SK-N-SH (cell line): ENCODE measurements at regions not wholly inside any gene's neighbourhood (a gene's known extent, or its start where the extent isn't known, plus 50 kb on each side); places are given as distances from the start of the nearest gene placed in this dataset.
"Not testable (repeated sequence)": the region's sequence is repeated elsewhere in the genome, so short reads cannot be mapped to it uniquely, and the experiment has no call there.

ENCODE experiments used
- CTCF ChIA-PET: fragments of 300-600, 350-600 bp; formaldehyde crosslinking; extraction: SDS; loops from one replicate; lab custom pipeline; 2021; lab: Yijun Ruan, JAX
- POLR2A ChIA-PET: fragments of 350-600 bp; sonication (Branson Sonifier 250); formaldehyde crosslinking; extraction: SDS; loops from one replicate; lab custom pipeline; 2020; ENCODE audit warnings: antibody characterized with exemption, inconsistent platforms; lab: Yijun Ruan, JAX
- DNase-seq: peaks from one replicate; pipeline ENCODE4 v3.0.0; 2012
- H2AFZ ChIP-seq: fragments of 200-600 bp; sonication (generic); 2 replicates; pipeline ENCODE4 v1.8.1; 2016; ENCODE audit warnings: antibody characterized with exemption, mild to moderate bottlenecking, low read depth
- H3F3A ChIP-seq: fragments of 200-600 bp; sonication (generic); replicated peaks from 2 replicates; pipeline ENCODE3; 2016; ENCODE audit warnings: antibody characterized with exemption, mild to moderate bottlenecking; ENCODE audit not compliant: insufficient read depth
- H3K27ac ChIP-seq, 2 experiments: fragments of 200-500 bp in 1 of 2; fragments of 200-600 bp in 1 of 2; sonication (Bioruptor generic) in 1 of 2; sonication (generic), shearing (Covaris generic) in 1 of 2; 2 replicates each; pipeline versions ENCODE4 v1.5.1 to v1.6.1; 2014 to 2016; ENCODE audit warnings: low read depth in 2 of 2, inconsistent platforms in 1 of 2, low read length in 1 of 2, mild to moderate bottlenecking in 1 of 2, mixed read lengths in 1 of 2
- H3K27me3 ChIP-seq: fragments of 200-600 bp; sonication (generic), shearing (Covaris generic); 2 replicates; pipeline ENCODE4 v1.6.1; 2016; ENCODE audit warnings: mixed run types; ENCODE audit not compliant: insufficient read depth
- H3K36me3 ChIP-seq, 2 experiments: fragments of 200-500 bp in 1 of 2; fragments of 200-600 bp in 1 of 2; sonication (Bioruptor generic) in 1 of 2; sonication (generic) in 1 of 2; replicated peaks in 1 of 2; 2 replicates each; pipeline versions ENCODE3 to v1.5.1; 2014 to 2016; ENCODE audit warnings: low read length in 1 of 2, mild to moderate bottlenecking in 1 of 2; ENCODE audit not compliant: insufficient read depth in 2 of 2, control insufficient read depth in 1 of 2
- H3K4me1 ChIP-seq, 2 experiments: fragments of 200-500 bp in 1 of 2; fragments of 200-600 bp in 1 of 2; sonication (Bioruptor generic) in 1 of 2; sonication (generic), shearing (Covaris generic) in 1 of 2; 2 replicates each; pipeline versions ENCODE4 v1.5.1 to v1.6.1; 2014 to 2016; ENCODE audit warnings: low read depth in 1 of 2, low read length in 1 of 2, mixed run types in 1 of 2; ENCODE audit not compliant: insufficient read depth in 2 of 2, control insufficient read depth in 1 of 2
- H3K4me2 ChIP-seq: fragments of 200-600 bp; sonication (generic), shearing (Covaris generic); 2 replicates; pipeline ENCODE4 v1.6.1; 2017; ENCODE audit warnings: mixed run types
- H3K4me3 ChIP-seq, 2 experiments: fragments of 200-500 bp in 1 of 2; fragments of 200-600 bp in 1 of 2; sonication (Bioruptor generic) in 1 of 2; sonication (generic), shearing (Covaris generic) in 1 of 2; 2 replicates each; pipeline versions ENCODE4 v1.5.1 to v1.8.1; 2014 to 2016; ENCODE audit warnings: low read depth in 2 of 2, inconsistent platforms in 1 of 2, low read length in 1 of 2, mild to moderate bottlenecking in 1 of 2, mixed read lengths in 1 of 2, moderate library complexity in 1 of 2
- H3K79me2 ChIP-seq: fragments of 200-600 bp; sonication (generic); 2 replicates; pipeline ENCODE4 v1.8.1; 2017; ENCODE audit warnings: mild to moderate bottlenecking; ENCODE audit not compliant: insufficient read depth
- H3K9ac ChIP-seq: fragments of 200-600 bp; sonication (generic); 2 replicates; pipeline ENCODE4 v1.6.1; 2017; ENCODE audit warnings: mixed run types
- H3K9me2 ChIP-seq: fragments of 200-600 bp; sonication (generic); 2 replicates; pipeline ENCODE4 v1.6.1; 2017; ENCODE audit warnings: mixed run types
- H3K9me3 ChIP-seq: fragments of 200-600 bp; sonication (generic); 2 replicates; pipeline ENCODE4 v1.6.1; 2017; ENCODE audit warnings: mixed run types, mild to moderate bottlenecking, moderate library complexity
- H4K20me1 ChIP-seq: fragments of 200-600 bp; sonication (generic); 2 replicates; pipeline ENCODE4 v1.6.1; 2017; ENCODE audit warnings: mild to moderate bottlenecking, mixed run types; ENCODE audit not compliant: insufficient read depth
- CHD2 ChIP-seq: fragments of 150-350 bp; IDR thresholded peaks from 2 replicates; pipeline ENCODE4 v1.6.1; 2018; ENCODE audit warnings: low read length; ENCODE audit not compliant: partially characterized antibody
- ELF1 ChIP-seq: IDR thresholded peaks from 2 replicates; pipeline ENCODE4 v1.4.0; 2012
- EP300 ChIP-seq, 2 experiments: IDR thresholded peaks; 2 replicates each; pipeline versions ENCODE4 v1.4.0 to v1.6.1; 2012; ENCODE audit warnings: borderline replicate concordance in 1 of 2, low read depth in 1 of 2, low read length in 1 of 2
- EZH2phosphoT487 ChIP-seq: fragments of 200-600 bp; sonication (generic); IDR thresholded peaks from 2 replicates; pipeline ENCODE4 v1.6.1; 2017; ENCODE audit warnings: low read depth, mixed run types, mild to moderate bottlenecking, antibody characterized with exemption, moderate library complexity, borderline replicate concordance
- FOSL2 ChIP-seq: IDR thresholded peaks from 2 replicates; pipeline ENCODE4 v1.4.0; 2012; ENCODE audit warnings: low read depth, mild to moderate bottlenecking, moderate library complexity, borderline replicate concordance
- FOXM1 ChIP-seq: IDR thresholded peaks from 2 replicates; pipeline ENCODE4 v1.4.0; 2012; ENCODE audit warnings: low read depth, mild to moderate bottlenecking
- GATA2 ChIP-seq: sonication (generic); formaldehyde crosslinking; IDR thresholded peaks from 2 replicates; pipeline ENCODE4 v1.5.0; 2020; ENCODE audit warnings: mild to moderate bottlenecking, missing genetic modification reagents
- IRF3 ChIP-seq: fragments of 150-350 bp; IDR thresholded peaks from 2 replicates; pipeline ENCODE4 v1.6.1; 2016; ENCODE audit warnings: mild to moderate bottlenecking, low read depth, low read length
- JUND ChIP-seq: IDR thresholded peaks from 2 replicates; pipeline ENCODE4 v1.4.0; 2012
- MAX ChIP-seq: IDR thresholded peaks from 2 replicates; pipeline ENCODE4 v1.4.0; 2012; ENCODE audit warnings: low read depth
- MEF2A ChIP-seq: IDR thresholded peaks from 2 replicates; pipeline ENCODE4 v1.4.0; 2012; ENCODE audit warnings: low read depth, borderline replicate concordance
- MXI1 ChIP-seq: IDR thresholded peaks from 2 replicates; pipeline ENCODE4 v1.6.1; 2012; ENCODE audit warnings: mild to moderate bottlenecking, low read depth, low read length, improper control_type of control experiment
- NRF1 ChIP-seq: IDR thresholded peaks from 2 replicates; pipeline ENCODE4 v1.6.1; 2012; ENCODE audit warnings: low read depth, mild to moderate bottlenecking, low read length
- RCOR1 ChIP-seq: fragments of 150-350 bp; IDR thresholded peaks from 2 replicates; pipeline ENCODE4 v1.6.1; 2017; ENCODE audit warnings: antibody characterized with exemption, low read length
- RXRA ChIP-seq: IDR thresholded peaks from 2 replicates; pipeline ENCODE4 v1.4.0; 2012; ENCODE audit warnings: low read depth, mild to moderate bottlenecking, borderline replicate concordance
- TCF12 ChIP-seq: IDR thresholded peaks from 2 replicates; pipeline ENCODE4 v1.4.0; 2012
- USF1 ChIP-seq: IDR thresholded peaks from 2 replicates; pipeline ENCODE4 v1.4.0; 2012; ENCODE audit warnings: low read depth, borderline replicate concordance
- USF2 ChIP-seq: fragments of 150-350 bp; IDR thresholded peaks from 2 replicates; pipeline ENCODE4 v1.6.1; 2017; ENCODE audit warnings: antibody characterized with exemption, low read length, low read depth, borderline replicate concordance
- YY1 ChIP-seq: IDR thresholded peaks from 2 replicates; pipeline ENCODE4 v1.4.0; 2012; ENCODE audit warnings: low read depth, mild to moderate bottlenecking
- ZBTB33 ChIP-seq: IDR thresholded peaks from 2 replicates; pipeline ENCODE4 v1.4.0; 2012; ENCODE audit warnings: low read depth, borderline replicate concordance
- WGBS: methylation state at CpG from one replicate; pipeline ENCODE4 v1.1.6; 2017; ENCODE audit warnings: low lambda C conversion rate; 5-methylcytosine and 5-hydroxymethylcytosine counted together

GRCh38 chr4:9592010-9592409 is 147.8 kb downstream of the DEFB131A start:
- Histone ChIP-seq H3K79me2 (no peaks in the 10 kb centered on the region), H3K27ac (no peak overlapping the region), H3K4me3 (no peak overlapping the region), H3K27me3 (no peaks in the 10 kb centered on the region), H3K9me3 (no peaks in the 10 kb centered on the region), H3F3A (no peaks in the 10 kb centered on the region), H4K20me1 (no peaks in the 10 kb centered on the region), H3K9ac (no peak overlapping the region), H2AFZ (no peak overlapping the region), H3K36me3 (no peaks in the 10 kb centered on the region), H3K4me2 (no peak overlapping the region), H3K9me2 (no peaks in the 10 kb centered on the region), H3K4me1 (no peaks in the 10 kb centered on the region)
- POLR2A ChIA-PET, result no interaction called here
- CTCF ChIA-PET, result no interaction called here
- DNase-seq, result no peak
- no CpG with 5 or more reads among the region's 1 CpG for WGBS
- TF ChIP-seq MXI1 (no peak), RCOR1 (no peak), NRF1 (no peak), FOXM1 (no peak), MAX (no peak), EZH2phosphoT487 (no peak), EP300 (IDR thresholded peaks at IDR 0.05; ENCODE audit: borderline replicate concordance in 1 of 2, low read depth in 1 of 2, low read length in 1 of 2) (no peak), JUND (no peak), YY1 (no peak)

- Histone ChIP-seq H3K9ac (no peak overlapping the region), H3K4me1 (no peaks in the 10 kb centered on the region), H3K79me2 (no peaks in the 10 kb centered on the region), H2AFZ (no peak overlapping the region), H3K9me3 (no peaks in the 10 kb centered on the region), H3K4me3 (no peak overlapping the region), H3K27me3 (no peaks in the 10 kb centered on the region), H3K4me2 (no peak overlapping the region), H3K27ac (no peak overlapping the region), H3K36me3 (no peaks in the 10 kb centered on the region), H4K20me1 (no peaks in the 10 kb centered on the region), H3F3A (no peaks in the 10 kb centered on the region), H3K9me2 (no peaks in the 10 kb centered on the region)
- ChIA-PET POLR2A (no interaction called here), CTCF (no interaction called here)
- DNase-seq, result no peak
- TF ChIP-seq RXRA, result no peak
- no peak for TF ChIP-seq NRF1
- no peak for TF ChIP-seq EP300 (IDR thresholded peaks at IDR 0.05; ENCODE audit: borderline replicate concordance in 1 of 2, low read depth in 1 of 2, low read length in 1 of 2)
- no peak for TF ChIP-seq YY1
- no peak for TF ChIP-seq MXI1
- TF ChIP-seq GATA2 (CRISPR knock-in tag), result no peak
- no peak for TF ChIP-seq MEF2A
- no peak for TF ChIP-seq JUND
- TF ChIP-seq ZBTB33, result no peak
- TF ChIP-seq CHD2, result no peak
- no peak for TF ChIP-seq TCF12
- TF ChIP-seq IRF3, result no peak
- no peak for TF ChIP-seq USF2
- TF ChIP-seq USF1, result no peak
- TF ChIP-seq ELF1, result no peak
- no peak for TF ChIP-seq FOSL2
- 8% methylated on average over 1 of the region's 1 CpG for WGBS
Measured at GRCh38 chr4:9594948-9595347, 150.7 kb downstream of the DEFB131A start.

- H3K4me2 ChIP-seq, H3K9me2 ChIP-seq, H2AFZ ChIP-seq, H3K4me1 ChIP-seq, H4K20me1 ChIP-seq, H3K27ac ChIP-seq, POLR2A ChIA-PET, H3K79me2 ChIP-seq, H3K4me3 ChIP-seq, DNase-seq, H3K36me3 ChIP-seq, H3F3A ChIP-seq, H3K27me3 ChIP-seq, H3K9me3 ChIP-seq, CTCF ChIA-PET, H3K9ac ChIP-seq: not testable (repeated sequence)
- 13% methylated on average over 1 of the region's 1 CpG for WGBS
Measured at GRCh38 chr4:9595531-9595930, 151.3 kb downstream of the DEFB131A start.
